ENCODE measurements at regions not wholly inside any gene's neighbourhood (a gene's known extent, or its start where the extent isn't known, plus 50 kb on each side); places are given as distances from the start of the nearest gene placed in this dataset.

DNA sequence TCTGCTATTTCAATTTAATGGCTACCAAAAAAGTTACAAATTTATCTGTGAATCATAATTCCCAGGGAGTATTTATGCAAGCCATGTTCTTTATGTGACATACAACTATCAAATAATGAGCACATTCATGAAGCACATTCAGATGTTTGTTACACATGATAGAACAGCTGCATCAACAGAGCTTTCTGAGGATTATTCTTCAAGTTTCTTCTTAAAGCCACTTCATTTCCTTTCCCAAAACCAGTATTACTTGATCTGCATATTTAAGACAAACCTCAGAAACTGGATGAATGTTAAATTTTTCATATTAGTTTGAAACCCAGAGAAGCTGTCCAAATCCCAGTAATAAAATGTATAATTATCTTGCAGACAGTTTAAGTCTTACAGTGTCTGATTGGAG, 73.6 kb upstream of the SOX5 start:
- TF ChIP-seq, protein P1, sequence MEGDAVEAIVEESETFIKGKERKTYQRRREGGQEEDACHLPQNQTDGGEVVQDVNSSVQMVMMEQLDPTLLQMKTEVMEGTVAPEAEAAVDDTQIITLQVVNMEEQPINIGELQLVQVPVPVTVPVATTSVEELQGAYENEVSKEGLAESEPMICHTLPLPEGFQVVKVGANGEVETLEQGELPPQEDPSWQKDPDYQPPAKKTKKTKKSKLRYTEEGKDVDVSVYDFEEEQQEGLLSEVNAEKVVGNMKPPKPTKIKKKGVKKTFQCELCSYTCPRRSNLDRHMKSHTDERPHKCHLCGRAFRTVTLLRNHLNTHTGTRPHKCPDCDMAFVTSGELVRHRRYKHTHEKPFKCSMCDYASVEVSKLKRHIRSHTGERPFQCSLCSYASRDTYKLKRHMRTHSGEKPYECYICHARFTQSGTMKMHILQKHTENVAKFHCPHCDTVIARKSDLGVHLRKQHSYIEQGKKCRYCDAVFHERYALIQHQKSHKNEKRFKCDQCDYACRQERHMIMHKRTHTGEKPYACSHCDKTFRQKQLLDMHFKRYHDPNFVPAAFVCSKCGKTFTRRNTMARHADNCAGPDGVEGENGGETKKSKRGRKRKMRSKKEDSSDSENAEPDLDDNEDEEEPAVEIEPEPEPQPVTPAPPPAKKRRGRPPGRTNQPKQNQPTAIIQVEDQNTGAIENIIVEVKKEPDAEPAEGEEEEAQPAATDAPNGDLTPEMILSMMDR (IDR thresholded peaks at IDR 0.05): no peak
- TF ChIP-seq POLR2A (IDR thresholded peaks at IDR 0.05): no peak
